Activated T-cell treated with anti-CD3 and anti-CD28 coated beads, Interleukin-2, amount 50 U/mL, for 24 hours (primary cell): ENCODE measurements at regions not wholly inside any gene's neighbourhood (a gene's known extent, or its start where the extent isn't known, plus 50 kb on each side); places are given as distances from the start of the nearest gene placed in this dataset.

ENCODE experiments used
- DNase-seq: peaks from one replicate; pipeline ENCODE4 v3.0.0-alpha.2; 2020
- H3K27ac Mint-ChIP-seq: 2 replicates; pipeline ENCODE4 v1.8.0; 2020; ENCODE audit warnings: mild to moderate bottlenecking, mixed read lengths
- H3K27me3 Mint-ChIP-seq: 2 replicates; pipeline ENCODE4 v1.8.0; 2020; ENCODE audit warnings: mixed read lengths
- H3K36me3 Mint-ChIP-seq: 2 replicates; pipeline ENCODE4 v1.8.0; 2020; ENCODE audit warnings: low read depth, mixed read lengths
- H3K4me1 Mint-ChIP-seq: 2 replicates; pipeline ENCODE4 v1.8.0; 2020; ENCODE audit warnings: low read depth, mixed read lengths
- H3K4me3 Mint-ChIP-seq: 2 replicates; pipeline ENCODE4 v1.8.0; 2020; ENCODE audit warnings: mild to moderate bottlenecking, moderate library complexity, mixed read lengths
- H3K9me3 Mint-ChIP-seq: 2 replicates; pipeline ENCODE4 v1.8.0; 2020; ENCODE audit warnings: mixed read lengths

DNA sequence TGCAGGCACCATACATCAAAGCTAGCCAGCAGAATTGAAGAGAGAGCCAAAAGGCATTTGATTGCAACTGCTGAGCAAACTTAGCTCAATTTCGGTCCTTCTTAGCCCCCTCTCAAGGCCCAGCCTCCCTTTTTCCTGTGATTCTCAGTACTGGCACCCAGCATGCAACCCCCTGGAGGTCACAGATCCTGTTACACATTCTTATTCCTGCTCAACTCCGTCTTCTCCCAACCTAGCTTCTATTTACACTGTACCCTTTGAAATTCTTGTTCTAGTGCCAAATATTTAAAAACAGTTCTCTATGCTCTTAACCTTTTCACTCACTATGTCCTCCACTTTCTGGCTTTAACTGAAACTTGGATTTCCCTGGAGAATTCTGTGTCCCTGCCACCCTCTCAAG lies 131.3 kb upstream of the CPSF6 start:
- Mint-ChIP-seq H3K27me3 (no peaks in the 10 kb centered on the region), H3K4me1 (no peaks in the 10 kb centered on the region), H3K36me3 (no peaks in the 10 kb centered on the region), H3K4me3 (no peak overlapping the region), H3K27ac (no peak overlapping the region), H3K9me3 (no peaks in the 10 kb centered on the region)
- DNase-seq, result no peak

DNA sequence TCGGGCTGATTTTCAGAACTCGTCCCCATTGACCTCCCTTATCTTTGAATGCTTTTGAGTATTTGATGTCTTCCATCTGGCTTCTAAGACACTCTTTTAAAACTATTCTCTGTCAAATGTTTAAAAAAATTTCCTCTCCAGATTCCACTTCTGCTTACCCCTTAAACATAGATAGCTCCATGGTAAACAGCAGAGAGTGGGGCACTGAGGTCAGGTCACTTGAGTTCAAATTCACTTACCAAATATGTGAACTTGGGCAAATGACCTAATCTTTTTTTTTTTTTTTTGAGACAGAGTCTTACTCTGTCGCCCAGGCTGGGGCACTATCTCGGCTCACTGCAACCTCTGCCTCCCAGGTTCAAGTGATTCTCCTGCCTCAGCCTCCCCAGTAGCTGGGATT lies 126.8 kb upstream of the CPSF6 start:
- no peaks in the 10 kb centered on the region for H3K4me1 Mint-ChIP-seq
- H3K9me3 Mint-ChIP-seq, result no peaks in the 10 kb centered on the region
- H3K27me3 Mint-ChIP-seq, result no peaks in the 10 kb centered on the region
- H3K27ac Mint-ChIP-seq, result no peak overlapping the region
- no peak overlapping the region for H3K4me3 Mint-ChIP-seq
- no peak for DNase-seq
- no peaks in the 10 kb centered on the region for H3K36me3 Mint-ChIP-seq

DNA sequence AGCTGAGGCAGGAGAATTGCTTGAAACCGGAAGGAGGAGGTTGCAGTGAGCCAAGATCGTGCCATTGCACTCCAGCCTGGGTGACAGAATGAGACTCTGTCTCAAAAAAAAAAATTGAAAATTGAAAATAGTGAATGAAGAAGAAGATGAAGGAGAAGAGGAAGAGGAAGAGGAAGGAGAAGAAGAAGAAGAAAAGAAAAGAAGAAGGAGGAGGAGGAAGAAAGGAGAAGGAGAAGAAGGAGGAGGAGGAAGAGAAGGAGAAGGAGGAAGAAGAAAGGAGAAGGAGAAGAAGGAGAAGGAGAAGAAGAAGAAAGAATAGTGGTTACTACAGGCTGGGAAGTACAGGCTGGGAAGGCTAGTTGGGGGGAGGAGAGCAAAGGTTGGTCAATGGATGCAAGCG lies 124.3 kb upstream of the CPSF6 start:
- Mint-ChIP-seq H3K9me3 (no peaks in the 10 kb centered on the region), H3K27ac (no peak overlapping the region), H3K4me3 (no peak overlapping the region), H3K27me3 (no peaks in the 10 kb centered on the region), H3K36me3 (no peaks in the 10 kb centered on the region), H3K4me1 (no peaks in the 10 kb centered on the region)
- DNase-seq, result no peak

DNA sequence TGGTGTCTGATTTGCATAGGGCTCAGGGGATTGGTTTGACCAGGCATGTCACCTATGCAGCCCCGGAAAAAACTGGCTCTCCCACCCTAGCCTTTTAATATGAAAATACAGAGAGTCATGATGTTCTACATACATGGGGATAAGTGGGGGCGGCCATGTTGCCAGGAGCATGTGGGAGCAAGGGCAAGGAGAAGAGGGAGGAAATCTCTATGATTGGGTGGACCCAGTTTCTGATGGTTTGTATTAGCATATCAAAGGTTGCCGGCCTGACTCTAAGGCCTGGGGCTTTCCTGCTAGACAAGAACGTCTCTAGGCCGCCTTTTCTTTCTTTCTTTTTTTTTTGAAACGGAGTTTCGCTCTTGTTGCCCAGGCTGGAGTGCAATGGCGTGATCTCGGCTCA lies 123.4 kb upstream of the CPSF6 start:
- H3K9me3 Mint-ChIP-seq, result no peaks in the 10 kb centered on the region
- no peaks in the 10 kb centered on the region for H3K36me3 Mint-ChIP-seq
- no peak for DNase-seq
- no peak overlapping the region for H3K27ac Mint-ChIP-seq
- H3K27me3 Mint-ChIP-seq, result no peaks in the 10 kb centered on the region
- no peak overlapping the region for H3K4me3 Mint-ChIP-seq
- H3K4me1 Mint-ChIP-seq, result no peaks in the 10 kb centered on the region

DNA sequence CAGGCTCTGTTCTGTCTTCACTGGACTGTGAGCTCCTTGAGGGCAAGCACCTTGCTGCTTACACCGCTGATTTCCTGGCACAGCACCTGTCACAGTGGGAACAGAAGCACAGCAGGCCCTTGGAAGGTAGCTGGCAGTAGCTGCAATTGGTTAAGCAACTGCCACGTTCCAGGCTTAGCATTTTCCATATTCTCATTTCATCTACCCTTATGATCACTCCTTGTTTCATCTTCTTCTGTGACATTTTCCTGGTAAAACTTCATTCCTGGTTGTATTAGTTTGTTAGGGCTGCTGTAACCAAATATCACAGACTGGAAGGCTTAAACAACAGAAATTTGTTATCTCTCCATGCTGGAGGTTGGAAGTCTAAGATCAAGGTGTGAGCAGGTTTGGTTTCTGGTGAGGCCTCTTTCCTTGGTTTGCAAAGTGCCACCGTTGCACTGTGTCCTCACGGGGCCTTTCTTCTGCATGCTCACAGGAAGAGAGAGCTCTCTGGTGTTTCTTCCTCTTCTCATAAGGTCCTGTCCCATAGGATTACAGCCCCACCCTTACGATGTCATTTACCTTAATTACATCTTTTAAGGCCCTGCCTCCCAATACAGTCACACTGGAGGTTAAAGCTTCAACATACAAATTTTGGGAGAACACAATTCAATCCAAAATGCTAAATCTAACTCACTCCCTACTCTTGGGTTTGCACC lies 121.7 kb upstream of the CPSF6 start:
- no peak for DNase-seq
- Mint-ChIP-seq H3K27me3 (no peaks in the 10 kb centered on the region), H3K4me1 (no peaks in the 10 kb centered on the region), H3K36me3 (no peaks in the 10 kb centered on the region), H3K27ac (no peak overlapping the region), H3K9me3 (no peaks in the 10 kb centered on the region), H3K4me3 (no peak overlapping the region)

DNA sequence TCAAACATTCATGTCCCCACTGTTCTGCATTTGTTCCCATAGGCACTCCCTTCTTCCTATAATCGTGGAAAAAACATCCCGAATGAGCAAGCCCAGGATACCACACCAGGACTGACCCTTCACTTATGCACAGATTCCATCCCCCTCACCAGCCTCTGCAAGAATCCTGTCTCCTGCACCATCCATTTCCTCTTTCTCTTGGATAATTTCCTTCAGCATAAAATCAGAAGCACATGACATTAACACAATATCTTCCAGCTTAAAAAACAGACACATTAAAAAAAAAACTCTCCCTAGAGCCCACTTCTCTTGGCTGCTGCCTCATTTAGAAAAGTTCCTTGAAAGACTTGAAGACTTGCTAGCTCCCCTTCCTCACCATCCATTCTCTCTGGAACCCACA lies 120.9 kb upstream of the CPSF6 start:
- Mint-ChIP-seq H3K27me3 (no peaks in the 10 kb centered on the region), H3K9me3 (no peaks in the 10 kb centered on the region), H3K27ac (no peak overlapping the region), H3K36me3 (no peaks in the 10 kb centered on the region), H3K4me3 (no peak overlapping the region), H3K4me1 (no peaks in the 10 kb centered on the region)
- DNase-seq, result no peak

DNA sequence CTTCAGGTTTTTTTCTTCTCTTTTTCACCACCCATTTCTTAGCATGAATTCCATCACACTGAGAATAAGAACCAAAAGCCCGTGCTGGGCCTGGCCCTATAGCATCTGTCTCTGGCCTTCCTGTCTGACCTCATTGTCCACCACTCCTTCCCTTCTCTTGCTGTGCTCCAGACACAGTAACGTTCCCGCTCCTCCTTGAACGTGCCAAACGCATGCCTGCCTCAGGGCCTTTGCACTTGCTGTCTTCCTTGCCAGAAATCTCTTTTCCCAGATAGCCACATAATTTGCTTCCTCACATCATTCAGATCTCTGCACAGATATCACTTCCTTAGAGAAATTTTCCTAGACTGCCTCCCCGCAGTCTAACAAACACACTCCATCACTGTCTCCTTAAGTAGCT lies 119.6 kb upstream of the CPSF6 start:
- H3K27me3 Mint-ChIP-seq, result no peaks in the 10 kb centered on the region
- H3K4me3 Mint-ChIP-seq, result no peak overlapping the region
- H3K4me1 Mint-ChIP-seq, result no peaks in the 10 kb centered on the region
- H3K9me3 Mint-ChIP-seq, result no peaks in the 10 kb centered on the region
- no peaks in the 10 kb centered on the region for H3K36me3 Mint-ChIP-seq
- no peak overlapping the region for H3K27ac Mint-ChIP-seq
- DNase-seq, result no peak

DNA sequence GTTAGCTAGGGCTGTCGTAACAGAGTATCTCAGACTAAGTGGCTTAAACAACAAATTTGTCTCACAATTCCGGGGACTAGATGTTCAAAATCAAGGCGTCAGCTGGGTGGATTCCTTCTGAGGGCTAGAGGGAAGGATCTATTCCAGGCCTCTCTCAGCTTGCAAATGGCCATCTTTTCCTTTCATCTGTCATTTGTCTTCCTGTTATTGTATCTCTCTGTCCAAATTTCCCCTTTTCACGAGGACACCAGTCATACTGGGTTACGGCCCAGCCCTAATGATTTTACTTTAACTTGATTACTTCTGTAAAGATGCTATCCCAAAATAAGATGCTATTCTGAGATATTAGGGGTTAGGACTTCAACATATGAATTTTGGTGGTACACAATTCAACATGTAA lies 119.0 kb upstream of the CPSF6 start:
- no peak overlapping the region for H3K27ac Mint-ChIP-seq
- no peak overlapping the region for H3K4me3 Mint-ChIP-seq
- no peaks in the 10 kb centered on the region for H3K9me3 Mint-ChIP-seq
- no peaks in the 10 kb centered on the region for H3K27me3 Mint-ChIP-seq
- no peaks in the 10 kb centered on the region for H3K4me1 Mint-ChIP-seq
- no peak for DNase-seq
- no peaks in the 10 kb centered on the region for H3K36me3 Mint-ChIP-seq

DNA sequence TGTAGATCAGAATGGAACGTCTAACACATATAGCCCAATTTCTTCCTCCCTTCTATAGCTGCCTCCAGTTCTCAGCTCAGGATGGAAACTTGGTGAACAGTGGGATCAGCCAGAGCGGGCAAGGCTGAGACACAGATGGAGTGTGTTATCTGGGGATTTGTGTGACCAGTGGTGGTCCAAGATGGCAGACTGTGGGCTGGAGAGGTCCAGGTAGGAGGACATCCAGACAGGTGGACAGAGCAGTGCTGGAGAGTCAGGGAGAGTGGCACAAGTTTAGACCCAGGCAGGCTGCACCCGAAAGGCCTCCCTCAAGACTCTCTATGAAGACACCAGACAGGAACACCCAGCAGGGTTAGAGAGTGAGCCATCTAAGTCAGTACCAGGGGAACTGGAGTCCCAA lies 116.1 kb upstream of the CPSF6 start:
- Mint-ChIP-seq H3K36me3 (no peaks in the 10 kb centered on the region), H3K9me3 (no peaks in the 10 kb centered on the region), H3K4me3 (no peak overlapping the region), H3K4me1 (no peaks in the 10 kb centered on the region), H3K27ac (no peak overlapping the region), H3K27me3 (no peaks in the 10 kb centered on the region)
- no peak for DNase-seq

DNA sequence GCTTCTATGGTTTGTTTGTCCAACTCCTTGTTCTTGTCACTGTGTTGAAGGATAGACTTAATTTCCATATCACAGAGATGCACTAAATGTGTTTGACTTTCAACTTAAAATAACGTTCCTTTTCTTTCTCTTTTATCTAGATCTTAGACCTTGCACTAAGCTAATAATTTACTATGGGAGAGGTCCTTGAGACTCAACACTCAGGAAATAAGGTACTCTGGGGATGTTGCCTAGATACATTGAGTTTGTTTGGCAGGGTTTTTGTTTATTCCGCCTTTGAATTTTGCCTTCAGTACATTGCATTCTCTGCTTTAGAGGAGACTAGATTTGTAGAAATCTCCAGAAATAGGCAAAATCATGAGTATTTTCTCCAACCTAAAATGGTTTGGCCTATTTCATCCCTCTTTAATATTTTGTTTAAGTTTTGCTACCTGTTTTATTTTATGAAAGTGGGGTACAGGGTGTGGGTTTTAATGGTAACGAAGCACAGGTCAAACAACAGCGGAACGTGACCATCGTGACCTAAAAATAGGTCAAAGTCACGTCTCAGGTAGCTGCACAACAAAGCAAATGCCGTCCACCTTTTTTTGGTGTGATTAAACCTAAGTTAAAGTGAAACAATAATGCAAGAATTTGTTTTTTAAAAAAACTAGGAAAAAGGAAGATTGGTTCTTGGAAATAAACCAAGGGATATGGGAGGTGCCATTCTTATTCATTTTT lies 115.3 kb upstream of the CPSF6 start:
- no peaks in the 10 kb centered on the region for H3K36me3 Mint-ChIP-seq
- H3K27me3 Mint-ChIP-seq, result no peaks in the 10 kb centered on the region
- no peaks in the 10 kb centered on the region for H3K4me1 Mint-ChIP-seq

DNA sequence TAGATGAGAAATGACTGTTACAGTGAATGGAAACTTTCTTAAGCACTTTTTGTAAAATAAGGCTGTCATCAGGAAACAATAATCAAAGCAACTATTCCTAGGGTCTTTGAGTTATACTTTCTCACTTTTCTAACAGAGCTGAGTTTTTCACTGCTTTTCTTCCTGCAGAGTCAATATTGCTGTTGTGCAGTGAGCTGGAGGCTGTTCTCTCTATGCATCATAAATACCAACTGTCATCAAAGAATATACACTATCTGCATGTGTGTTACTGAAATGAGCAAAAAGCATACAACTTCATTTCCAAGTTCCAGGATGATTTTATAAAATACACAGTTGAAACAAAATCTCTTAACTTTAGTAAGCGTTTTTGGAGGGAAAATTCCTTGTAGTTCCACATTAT lies 110.4 kb upstream of the CPSF6 start:
- DNase-seq, result no peak
- no peak overlapping the region for H3K27ac Mint-ChIP-seq
- no peaks in the 10 kb centered on the region for H3K4me1 Mint-ChIP-seq

More for the DNA sequence above, 115.3 kb upstream of the CPSF6 start:
- H3K27ac Mint-ChIP-seq, result no peak overlapping the region
- H3K9me3 Mint-ChIP-seq, result no peaks in the 10 kb centered on the region
- no peak overlapping the region for H3K4me3 Mint-ChIP-seq
- no peak for DNase-seq

DNA sequence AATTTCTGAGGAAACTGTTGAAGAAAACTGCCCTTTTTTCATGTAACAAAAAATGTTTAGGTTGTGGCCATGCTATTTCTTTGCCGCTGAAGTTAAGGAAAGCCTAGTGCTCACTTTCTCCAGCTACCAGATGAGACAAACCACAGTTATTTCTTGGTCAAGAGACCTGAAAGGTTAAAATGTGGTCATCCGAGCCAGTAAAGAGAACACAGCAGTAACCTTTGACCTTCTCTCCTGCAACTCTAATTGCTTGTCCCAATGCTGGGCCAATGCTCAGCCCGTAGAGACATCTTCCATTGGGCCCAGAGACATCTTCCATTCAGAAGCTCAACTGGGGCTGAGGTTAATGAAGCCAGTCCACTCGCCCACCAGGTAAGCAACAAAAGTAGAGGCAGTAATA lies 109.8 kb upstream of the CPSF6 start:
- Mint-ChIP-seq H3K36me3 (no peaks in the 10 kb centered on the region), H3K27me3 (peaks cover 14% of the 10 kb centered on the region), H3K9me3 (no peaks in the 10 kb centered on the region), H3K4me1 (no peaks in the 10 kb centered on the region), H3K4me3 (no peak overlapping the region), H3K27ac (no peak overlapping the region)
- DNase-seq, result no peak

More for the DNA sequence above, 110.4 kb upstream of the CPSF6 start:
- Mint-ChIP-seq H3K27me3 (peaks cover 12% of the 10 kb centered on the region), H3K9me3 (no peaks in the 10 kb centered on the region), H3K36me3 (no peaks in the 10 kb centered on the region), H3K4me3 (no peak overlapping the region)

DNA sequence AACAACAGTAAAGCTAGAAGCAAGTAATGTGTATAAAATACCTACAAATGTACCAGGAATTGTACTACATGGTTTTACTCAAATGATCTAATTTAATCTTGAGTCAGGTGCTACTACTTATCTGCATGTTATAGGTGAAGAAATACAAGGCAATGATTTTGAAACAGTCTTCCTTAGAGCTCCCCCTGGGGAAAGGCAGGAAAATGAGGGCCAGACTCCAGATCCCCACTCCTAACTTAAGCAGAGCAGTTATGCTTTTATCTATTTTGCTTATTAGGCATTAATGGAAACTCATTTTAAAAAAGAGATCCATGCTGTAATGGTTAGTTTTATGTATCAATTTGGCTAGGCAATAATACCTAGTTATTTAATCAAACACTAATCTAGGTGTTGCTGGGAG lies 109.3 kb upstream of the CPSF6 start:
- H3K4me1 Mint-ChIP-seq, result no peaks in the 10 kb centered on the region
- H3K9me3 Mint-ChIP-seq, result no peaks in the 10 kb centered on the region

DNA sequence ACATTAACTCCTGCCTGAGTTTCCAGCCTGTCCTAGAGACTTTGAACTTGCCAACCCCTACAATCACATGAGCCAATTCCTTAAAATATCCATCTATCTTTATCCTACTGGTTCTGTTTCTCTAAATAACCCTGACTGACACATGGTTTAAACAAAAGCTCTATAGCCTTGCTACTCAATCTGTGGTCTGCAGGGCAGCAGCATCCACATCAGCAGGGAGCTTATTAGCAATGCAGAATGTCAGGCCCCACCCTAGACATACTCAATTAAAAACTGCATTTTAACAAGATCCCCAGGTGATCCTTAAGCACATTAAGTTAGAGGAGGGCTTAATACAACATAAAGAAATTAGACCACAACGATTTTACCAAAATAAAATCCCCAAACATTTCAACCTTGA lies 108.3 kb upstream of the CPSF6 start:
- H3K9me3 Mint-ChIP-seq, result no peaks in the 10 kb centered on the region
- no peaks in the 10 kb centered on the region for H3K4me1 Mint-ChIP-seq
- no peak overlapping the region for H3K4me3 Mint-ChIP-seq
- peaks cover 19% of the 10 kb centered on the region for H3K27me3 Mint-ChIP-seq
- H3K36me3 Mint-ChIP-seq, result no peaks in the 10 kb centered on the region
- DNase-seq, result no peak
- no peak overlapping the region for H3K27ac Mint-ChIP-seq

More for the DNA sequence above, 109.3 kb upstream of the CPSF6 start:
- no peak overlapping the region for H3K27ac Mint-ChIP-seq
- H3K27me3 Mint-ChIP-seq, result peaks cover 14% of the 10 kb centered on the region
- no peak for DNase-seq
- no peaks in the 10 kb centered on the region for H3K36me3 Mint-ChIP-seq
- no peak overlapping the region for H3K4me3 Mint-ChIP-seq

DNA sequence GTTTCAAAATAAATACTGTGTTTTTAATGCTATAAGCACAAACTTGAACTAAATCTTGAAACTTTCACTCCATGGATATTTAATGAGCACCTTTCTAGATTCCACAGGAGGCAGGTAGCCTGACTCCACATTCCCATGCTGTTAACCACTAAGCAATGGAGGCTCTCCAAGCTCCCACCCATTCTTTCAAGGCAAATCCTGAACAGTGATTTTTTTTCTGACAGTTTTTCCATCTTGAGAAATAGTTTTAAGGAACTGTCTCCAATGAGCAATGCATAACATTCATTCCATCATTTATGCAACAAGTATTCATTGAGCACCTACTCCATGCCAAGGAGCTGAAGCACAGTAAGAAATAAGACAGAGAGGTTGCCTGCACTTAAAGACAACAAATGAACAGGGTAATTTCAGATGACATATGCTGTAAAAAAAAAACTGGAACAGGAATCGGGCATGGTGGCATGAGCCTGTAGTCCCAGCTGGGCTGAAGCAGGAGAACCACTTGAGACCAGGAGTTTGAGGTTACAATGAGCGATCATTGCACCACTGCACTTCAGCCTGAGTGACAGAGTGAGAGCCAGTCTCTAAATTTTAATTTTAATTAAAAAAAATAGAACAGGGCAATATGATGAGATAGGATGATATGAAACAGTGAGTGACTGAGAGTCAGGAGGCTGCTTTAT lies 102.3 kb upstream of the CPSF6 start:
- Mint-ChIP-seq H3K27ac (no peak overlapping the region), H3K4me3 (no peak overlapping the region), H3K9me3 (peaks cover 24% of the 10 kb centered on the region), H3K4me1 (no peaks in the 10 kb centered on the region), H3K36me3 (peaks cover 6% of the 10 kb centered on the region), H3K27me3 (peaks cover 32% of the 10 kb centered on the region)
- no peak for DNase-seq
